DMS79 treated with DMSO at 0.1 percent for 48 hours (cell line): ENCODE measurements at regions not wholly inside any gene's neighbourhood (a gene's known extent, or its start where the extent isn't known, plus 50 kb on each side); places are given as distances from the start of the nearest gene placed in this dataset.
A peak's percentile ranks its signal among the peaks of the same experiment; 100 is the strongest.
"Not testable (repeated sequence)": the region's sequence is repeated elsewhere in the genome, so short reads cannot be mapped to it uniquely, and the experiment has no call there.

Experiments
- DNase-seq: peaks from one replicate; lab custom pipeline; 2025; lab: John Stamatoyannopoulos, UW

DNA sequence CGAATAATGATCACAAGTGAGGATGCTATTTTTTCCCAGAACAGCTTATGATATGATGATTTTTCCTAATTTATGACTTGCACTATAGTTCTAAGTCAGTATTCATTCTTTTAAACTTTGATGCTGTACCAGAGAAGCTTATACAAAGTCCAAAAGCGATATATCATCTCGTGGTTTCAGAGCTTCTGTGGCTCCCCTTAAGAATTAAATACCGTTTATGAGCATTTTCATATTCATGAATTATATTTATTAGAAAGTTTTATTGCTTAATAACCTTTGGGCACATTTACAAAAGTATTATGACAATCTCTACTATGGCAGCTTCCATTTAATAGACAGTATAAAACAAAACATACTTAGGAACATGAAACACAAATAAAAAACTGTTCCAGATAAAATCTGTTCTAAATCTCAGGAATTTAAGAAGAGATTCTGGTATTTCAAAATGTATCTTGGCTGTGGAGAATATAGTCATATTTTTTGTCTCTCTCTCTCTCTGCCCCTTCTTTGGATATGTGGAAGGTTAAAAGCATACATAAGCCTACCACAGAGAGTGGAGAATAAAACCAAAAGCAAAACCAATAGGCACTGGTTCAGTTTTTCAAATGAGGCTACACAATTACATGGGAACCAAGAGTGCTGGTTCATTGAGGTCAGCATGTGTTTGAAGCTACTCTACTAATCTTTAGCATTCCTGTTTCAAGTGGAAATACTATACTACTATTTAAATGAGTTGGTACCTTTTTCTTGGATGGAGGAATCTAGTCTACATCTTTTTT, 884.5 kb upstream of the GJE1 start:
- no peak for DNase-seq

- DNase-seq, result no peak
Measured at GRCh38 chr6:141244366-141244765, 888.4 kb upstream of the GJE1 start.

DNA sequence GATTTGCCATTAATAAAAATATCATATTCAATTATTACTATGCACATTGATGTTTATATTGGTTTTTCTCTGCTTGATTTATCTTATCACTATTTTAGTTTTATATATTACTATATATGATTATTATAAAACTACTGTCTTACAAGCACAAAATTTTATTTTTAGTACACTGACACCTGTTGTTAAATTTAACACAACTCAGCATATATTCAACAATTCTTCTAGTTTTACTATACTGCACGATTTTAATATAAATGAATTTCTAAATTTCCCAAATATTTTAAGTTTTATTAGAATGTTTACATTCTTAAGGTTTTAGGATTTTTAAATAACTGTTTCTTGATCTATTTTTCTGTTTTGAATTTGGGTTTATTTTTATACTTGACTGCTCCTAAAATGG, 889.8 kb upstream of the GJE1 start:
- no peak for DNase-seq

- no peak for DNase-seq
Measured at GRCh38 chr6:141229296-141229695, 903.4 kb upstream of the GJE1 start.

GRCh38 chr6:141218583-141218982, 914.1 kb upstream of the GJE1 start:
- no peak for DNase-seq

DNA sequence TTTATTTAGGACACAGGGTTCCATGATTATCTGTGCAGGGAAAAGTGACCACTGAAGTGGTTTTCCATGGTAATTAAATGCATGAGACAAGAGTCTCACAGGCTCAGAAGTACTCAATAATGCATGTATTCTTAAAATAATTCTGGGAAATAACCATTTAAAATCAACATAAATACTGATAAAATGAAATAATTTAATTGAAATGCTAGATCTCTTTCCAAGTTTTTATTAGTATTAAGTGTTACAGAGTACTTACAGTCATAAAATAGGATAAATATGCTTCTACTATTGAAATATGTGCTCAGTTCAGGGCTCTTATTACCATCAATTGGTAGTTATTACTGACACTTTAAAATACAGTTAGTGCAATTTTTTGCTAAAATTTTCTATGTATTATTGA, 916.0 kb upstream of the GJE1 start:
- DNase-seq, result no peak

- DNase-seq, result no peak
Measured at GRCh38 chr6:141212296-141212695, 920.4 kb upstream of the GJE1 start.

DNA sequence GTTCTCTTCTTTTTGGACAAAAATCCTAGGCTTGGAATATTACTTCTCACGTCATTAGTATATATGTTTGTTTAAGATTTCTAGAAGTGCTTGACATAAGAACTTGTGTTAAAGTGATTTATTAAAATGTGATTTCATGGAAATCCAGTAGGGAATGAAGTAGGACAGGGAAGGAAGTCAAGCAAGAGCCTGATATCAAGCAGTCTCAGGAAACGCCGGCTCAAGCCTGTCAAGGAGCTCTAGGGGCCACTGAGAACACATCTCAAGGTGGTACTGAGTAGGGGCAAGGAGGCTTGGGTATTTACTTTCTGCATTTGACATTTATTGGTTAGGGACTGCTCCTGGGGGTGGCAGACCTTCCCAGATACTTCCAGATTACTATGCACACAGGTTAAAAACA, 920.9 kb upstream of the GJE1 start:
- no peak for DNase-seq

DNA sequence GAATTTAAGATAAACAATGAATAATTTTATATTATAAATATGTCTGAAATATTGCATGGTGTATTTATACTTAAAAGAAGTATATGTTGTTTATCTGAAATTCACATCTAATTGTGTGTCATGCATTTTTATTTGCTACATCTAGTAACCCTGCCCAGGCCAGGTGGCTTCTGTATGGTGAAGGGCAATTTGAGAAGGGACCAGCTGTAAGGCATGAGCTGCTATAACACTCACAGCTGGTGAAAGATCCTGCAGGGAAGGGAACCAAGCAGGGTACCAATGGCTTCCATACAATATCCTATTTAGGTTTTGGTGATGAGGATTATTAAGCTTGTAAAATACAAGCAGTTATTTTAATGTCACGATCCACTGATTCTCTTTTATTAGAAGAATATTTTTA, 921.8 kb upstream of the GJE1 start:
- DNase-seq, result no peak

DNA sequence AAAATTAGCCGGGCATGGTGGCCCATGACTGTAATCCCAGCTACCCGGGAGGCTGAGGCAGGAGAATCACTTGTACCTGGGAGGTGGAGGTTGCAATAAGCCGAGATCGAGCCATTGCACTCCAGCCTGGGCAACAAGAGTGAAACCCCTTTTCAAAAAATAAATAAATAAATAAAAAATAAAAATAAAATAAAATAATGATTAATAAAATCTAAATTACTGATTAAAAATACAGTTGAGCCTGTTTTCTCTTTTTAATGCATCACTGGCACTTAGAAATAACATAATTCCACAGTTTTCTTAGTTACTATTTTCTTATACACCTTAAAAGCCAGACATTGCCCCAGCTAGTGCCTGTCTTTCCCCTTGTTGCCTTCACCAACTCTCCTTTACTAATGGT, 922.8 kb upstream of the GJE1 start:
- no peak for DNase-seq

- DNase-seq, result no peak
Measured at GRCh38 chr6:141208101-141208500, 924.6 kb upstream of the GJE1 start.

GRCh38 chr6:141203902-141204575, 928.7 kb upstream of the GJE1 start:
- DNase-seq, result no peak

- no peak for DNase-seq
Measured at GRCh38 chr6:141202626-141203025, 930.1 kb upstream of the GJE1 start.

DNA sequence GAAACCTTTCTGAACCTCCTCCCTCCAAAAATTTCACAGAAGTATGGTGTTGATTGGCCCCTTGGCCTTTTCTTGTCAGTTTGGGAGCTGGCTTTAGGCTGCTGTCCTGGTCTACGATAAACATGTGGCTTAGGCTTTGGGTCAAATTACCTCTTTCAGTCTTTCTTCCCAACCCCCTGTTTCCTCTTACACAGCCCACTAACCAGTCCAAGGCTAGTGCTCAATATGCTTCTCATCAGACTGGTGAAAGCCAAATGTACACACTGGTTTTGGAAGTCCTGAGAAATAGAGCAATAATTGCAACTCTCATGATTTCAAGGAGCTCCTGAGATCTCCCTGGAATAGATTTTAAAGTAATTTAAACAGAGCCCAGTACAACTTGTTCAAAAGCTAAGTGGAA, 933.7 kb upstream of the GJE1 start:
- DNase-seq, result no peak

DNA sequence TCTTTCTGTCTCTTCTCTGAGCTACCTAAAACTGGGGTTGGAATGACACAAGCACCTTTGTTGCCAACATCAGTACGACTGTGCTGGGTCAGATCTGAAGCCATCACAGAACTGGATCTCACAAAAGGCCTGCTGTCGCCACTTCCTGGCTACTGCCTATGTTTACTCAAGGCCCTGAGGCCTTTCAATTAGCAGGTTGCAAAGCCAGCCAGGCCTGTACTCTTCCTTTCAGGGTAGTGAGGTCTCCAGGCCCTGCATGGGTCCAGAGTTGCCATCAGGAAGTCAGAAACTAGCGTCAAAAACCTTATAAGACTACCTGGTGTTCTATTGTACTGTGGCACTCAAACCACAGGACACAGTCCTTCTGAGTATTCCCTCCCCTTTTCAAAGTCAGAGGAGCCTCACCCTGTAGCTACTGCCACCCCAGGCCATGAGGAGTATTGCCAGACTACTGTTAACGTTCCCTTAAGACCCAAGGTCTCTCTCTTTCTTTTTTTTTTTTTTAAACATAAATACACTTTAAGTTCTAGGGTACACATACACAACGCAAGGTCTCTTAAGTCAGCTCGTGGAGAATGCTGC, 937.4 kb upstream of the GJE1 start:
- DNase-seq, result no peak

GRCh38 chr6:141183368-141183767, 949.4 kb upstream of the GJE1 start:
- DNase-seq, result no peak

DNA sequence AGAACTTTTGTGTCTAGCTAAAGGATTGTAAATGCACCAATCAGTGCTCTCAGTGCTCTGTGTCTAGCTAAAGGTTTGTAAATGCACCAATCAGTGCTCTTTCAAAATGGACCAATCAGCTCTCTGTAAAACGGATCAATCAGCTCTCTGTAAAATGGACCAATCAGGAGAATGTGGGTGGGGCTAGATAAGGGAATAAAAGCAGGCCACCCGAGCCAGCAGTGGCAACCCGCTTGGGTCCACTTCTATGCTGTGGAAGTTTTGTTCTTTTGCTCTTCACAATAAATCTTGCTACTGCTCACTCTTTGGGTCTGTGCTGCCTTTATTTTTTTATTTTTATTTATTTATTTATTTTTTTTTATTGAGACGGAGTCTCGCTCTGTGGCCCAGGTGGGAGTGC, 957.3 kb upstream of the GJE1 start:
- DNase-seq, result not testable (repeated sequence)

DNA sequence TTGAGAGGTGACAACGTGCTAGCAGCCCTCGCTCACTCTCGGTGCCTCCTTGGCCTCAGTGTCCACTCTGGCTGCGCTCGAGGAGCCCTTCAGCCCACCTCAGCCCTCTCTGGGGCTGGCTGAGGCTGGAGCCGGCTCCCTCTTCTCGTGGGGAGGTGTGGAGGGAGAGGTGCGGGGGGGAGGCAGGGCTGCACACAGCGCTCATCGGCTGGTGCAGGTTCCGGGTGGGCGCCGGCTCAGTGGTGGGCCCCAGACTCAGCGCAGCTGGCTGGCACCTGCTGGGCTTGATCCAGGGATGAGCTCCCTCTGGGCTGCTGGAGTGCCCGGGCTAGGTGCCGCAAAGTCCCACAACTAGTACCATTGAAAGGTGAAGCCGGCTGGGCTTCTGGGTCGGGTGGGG, 957.8 kb upstream of the GJE1 start:
- DNase-seq, result no peak

- DNase-seq, result no peak
Measured at GRCh38 chr6:141173529-141173928, 959.2 kb upstream of the GJE1 start.

DNA sequence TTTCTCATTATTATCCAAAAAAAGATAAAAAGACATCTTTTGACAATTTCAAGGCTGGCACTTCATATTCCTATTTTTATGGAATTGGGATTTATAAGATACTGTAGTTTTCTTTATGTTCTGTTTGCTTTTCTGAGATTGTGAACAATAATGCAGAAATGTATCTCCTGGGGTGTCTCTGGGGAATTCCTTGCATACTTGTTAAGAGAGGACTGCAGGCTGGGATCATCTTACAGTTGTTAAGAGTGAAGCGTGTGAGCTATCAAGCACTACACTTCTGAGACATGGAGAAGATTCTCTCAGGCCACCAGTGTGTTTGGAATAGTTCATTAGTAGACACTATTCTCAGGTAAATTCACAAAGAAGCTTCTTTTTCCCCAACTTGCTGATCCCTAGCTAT, 963.3 kb upstream of the GJE1 start:
- no peak for DNase-seq

DNA sequence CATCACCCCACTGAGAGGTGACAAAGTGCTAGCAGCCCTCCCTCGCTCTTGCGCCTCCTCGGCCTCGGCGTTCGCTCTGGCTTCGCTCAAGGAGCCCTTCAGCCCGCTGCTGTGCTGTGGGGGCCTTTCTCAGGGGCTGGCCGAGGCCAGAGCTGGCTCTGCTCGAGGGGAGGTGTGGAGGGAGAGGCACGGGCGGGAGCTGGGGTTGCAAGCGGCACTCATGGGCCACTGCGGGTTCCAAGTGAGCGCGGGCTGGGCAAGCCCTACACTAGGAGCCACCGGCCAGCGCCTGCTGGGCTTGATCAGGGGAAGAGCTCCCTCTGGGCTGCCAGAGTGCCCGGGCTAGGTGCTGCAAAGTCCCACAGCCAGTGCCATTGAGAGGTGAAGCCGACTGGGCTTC, 964.8 kb upstream of the GJE1 start:
- DNase-seq, result no peak

GRCh38 chr6:141165002-141165665, 967.6 kb upstream of the GJE1 start:
- DNase-seq, result peak; percentile 87
